IPS-NIHi11 (cell line): ENCODE measurements at regions not wholly inside any gene's neighbourhood (a gene's known extent, or its start where the extent isn't known, plus 50 kb on each side); places are given as distances from the start of the nearest gene placed in this dataset.

Experiments
- DNase-seq: peaks from one replicate; pipeline ENCODE4 v3.0.0; 2012; ENCODE audit warnings: mixed read lengths, low spot score

DNA sequence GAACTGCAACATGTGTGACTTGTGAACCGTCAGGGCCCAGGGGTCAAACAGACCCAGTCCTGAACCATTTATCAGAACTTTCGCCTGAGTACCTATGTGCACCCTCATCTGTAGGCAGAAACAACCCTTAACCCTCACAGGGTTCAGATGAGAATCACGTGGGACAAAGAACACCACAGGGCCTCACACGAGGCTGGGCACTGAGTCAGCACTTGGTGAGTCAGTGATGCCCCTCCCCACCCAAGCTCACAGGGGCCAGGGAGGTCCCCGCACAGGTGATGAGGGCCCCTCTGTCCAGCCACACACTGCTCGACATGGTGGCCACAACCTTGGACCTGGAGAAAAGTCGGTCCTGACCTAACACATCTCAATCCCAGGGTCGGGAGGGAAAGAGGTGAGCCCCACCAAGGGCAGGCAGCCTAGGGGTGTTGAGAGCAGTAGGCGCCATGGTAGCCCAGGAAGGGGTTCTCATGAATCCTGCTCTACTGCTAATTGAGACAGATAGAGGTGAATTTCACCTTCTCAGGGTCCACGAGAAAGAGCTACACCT, 176.4 kb downstream of the SHANK2 start:
- DNase-seq, result no peak

DNA sequence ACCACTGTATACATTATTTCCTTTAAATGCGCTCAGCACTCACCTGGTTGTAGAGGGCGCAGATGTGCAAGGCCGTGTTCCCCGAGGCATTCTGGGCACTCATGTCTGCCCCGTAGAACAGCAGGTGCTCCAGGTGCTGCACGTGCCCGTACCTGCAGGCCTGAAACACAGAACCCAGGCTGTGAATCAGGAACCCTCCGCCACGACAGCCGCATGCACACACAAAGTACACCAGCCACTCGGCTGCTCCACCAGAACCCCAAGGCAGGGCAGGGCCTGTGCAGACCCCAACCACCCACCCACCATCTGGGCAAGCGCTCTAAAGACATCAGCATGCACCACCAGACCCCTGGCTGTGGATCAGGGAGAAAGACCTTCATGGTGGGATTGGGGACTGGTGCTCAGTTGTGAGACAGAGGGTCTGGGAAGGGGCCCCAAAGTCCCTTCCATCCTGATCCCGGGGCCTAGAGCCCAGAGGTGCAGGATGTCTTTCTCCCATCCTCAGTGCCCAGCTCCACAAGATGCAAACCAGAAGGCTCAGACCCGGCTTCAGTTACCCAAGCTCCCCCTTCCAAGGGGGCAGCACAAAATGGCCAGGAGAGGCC, 177.2 kb downstream of the SHANK2 start:
- no peak for DNase-seq

DNA sequence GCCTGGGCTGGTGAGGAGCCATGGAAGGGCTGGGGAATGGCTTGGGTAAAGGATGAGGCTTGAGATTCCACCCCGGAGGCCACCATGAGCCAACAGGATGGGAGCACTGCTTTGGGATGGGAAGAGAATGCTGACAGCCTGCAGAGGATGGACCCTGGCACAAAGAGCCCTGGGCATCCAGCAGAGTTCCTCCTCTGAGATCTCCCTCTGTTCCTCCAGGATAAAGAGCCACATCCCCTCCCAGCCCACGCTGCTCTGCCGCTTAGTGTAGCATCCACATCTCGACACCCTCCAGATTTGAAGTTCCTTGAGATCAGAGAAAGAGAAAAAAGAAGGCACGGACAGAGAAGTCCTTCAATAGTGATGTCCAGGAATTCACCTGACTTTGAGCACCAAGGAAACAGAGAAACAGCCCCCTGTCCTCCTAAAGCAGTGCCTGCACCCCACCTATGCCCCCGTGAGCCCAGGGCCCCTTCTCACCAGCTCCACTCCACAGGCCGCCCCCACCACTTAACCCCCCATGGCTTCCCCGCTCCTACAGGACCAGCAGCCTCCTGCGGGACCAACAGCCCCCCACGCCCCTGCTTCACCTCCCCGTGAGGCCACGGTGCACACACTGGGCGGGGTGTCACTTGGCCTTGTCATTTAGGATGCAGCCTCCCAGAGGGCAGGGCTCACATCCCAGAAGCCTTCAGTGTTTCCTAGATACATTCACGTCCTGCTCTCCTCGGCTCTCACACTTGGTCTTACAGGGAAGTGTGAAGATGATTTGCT, 180.5 kb downstream of the SHANK2 start:
- no peak for DNase-seq

DNA sequence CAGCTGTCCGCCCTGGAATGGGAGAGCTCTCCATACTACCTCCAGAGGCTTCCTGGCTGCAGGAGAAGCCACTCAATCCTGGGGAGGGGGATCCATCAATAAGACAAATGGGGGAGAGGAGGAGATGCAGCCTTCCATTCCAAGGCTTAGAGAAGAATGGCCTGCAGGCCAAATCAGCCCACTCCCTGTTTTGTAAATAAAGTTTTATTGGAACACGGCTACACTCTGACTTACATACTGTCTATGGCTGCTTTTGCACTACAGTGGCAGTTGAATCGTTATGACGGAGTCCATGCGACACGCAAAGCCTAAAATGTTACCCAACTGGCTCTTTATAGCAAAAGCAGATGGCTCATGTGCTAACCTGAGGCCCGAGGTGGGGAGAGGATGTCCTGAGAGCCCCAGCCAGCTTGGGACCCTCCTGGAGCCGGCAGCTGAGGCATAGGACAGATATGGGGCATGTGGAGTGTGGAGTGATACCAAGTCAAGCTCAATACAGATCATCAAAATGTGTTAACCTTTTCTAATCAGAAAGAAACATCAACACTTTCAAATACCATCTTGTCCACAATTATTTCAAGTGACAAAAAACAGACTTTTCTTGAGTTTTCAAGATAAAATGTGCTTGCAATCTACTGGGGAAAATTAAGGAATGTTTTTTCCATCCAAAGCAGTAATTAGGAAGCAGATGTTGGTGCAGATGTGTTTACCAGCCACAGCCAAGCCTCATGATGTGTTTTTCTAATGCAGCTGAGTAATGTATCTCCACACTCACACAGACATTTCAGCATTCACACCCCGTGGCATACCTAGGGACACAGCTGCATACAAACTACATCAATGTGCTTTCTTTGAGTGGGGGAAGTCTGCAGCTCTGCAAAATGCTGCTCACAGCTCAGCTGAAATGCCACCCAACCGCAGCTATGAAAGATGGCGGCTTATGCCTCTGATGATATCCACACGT, 181.6 kb downstream of the SHANK2 start:
- DNase-seq, result no peak

DNA sequence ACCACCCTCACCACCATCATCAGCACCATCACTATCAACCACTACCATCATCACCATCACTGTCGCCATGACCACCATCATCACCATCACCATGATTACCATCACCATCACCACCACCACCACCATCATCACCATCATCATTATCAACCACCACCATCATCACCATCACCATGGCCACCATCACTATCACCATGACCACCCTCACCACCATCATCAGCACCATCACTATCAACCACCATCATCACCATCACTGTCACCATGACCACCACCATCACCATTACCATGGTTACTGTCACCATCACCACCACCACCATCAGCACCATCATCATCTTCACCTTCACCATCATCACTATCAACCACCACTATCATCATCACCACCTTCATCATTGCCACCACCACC, 183.4 kb downstream of the SHANK2 start:
- no peak for DNase-seq

DNA sequence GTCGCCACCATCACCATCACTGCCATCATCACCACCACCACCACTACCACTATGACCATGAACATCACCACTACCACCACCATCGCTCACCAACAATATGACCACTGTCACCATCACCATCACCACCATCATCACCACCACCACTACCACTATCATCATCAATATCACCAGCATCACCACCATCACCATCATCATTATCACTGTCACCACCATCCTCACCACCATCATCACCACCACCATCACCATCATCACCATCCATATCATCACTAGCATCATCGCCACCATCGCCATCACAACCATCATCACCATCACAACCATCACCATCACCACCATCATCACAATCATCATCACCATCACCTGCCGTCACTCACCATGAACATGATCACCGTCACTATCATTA, 184.6 kb downstream of the SHANK2 start:
- DNase-seq, result no peak

DNA sequence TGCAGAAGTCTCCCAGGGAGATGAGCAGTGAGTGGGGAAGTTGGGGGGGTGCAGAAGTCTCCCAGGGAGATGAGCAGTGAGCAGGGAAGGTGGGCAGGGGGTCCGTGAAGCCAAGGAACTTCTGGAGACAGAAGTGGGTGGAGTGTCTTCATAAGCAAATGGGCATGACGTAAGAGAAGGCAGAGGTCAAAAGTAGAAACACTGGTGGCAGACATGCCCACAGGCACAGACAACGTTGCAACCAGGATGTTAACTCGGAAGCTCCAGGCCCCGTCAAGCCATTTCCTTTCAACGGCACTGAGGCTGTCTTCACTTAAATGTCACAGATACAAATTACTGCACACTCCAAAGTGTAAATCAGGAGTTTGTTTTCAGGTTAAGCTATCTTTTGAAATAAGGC, 186.1 kb downstream of the SHANK2 start:
- DNase-seq, result no peak

DNA sequence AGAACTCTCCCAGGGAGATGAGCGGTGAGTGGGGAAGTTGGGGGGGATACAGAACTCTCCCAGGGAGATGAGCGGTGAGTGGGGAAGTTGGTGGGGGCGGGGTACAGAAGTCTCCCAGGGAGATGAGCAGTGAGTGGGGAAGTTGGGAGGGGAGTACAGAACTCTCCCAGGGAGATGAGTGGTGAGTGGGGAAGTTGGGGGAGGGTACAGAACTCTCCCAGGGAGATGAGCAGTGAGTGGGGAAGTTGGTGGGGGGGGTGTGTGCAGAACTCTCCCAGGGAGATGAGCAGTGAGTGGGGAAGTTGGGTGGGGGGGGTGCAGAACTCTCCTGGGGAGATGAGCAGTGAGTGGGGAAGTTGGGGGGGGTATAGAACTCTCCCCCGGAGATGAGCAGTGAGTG, 186.5 kb downstream of the SHANK2 start:
- no peak for DNase-seq

DNA sequence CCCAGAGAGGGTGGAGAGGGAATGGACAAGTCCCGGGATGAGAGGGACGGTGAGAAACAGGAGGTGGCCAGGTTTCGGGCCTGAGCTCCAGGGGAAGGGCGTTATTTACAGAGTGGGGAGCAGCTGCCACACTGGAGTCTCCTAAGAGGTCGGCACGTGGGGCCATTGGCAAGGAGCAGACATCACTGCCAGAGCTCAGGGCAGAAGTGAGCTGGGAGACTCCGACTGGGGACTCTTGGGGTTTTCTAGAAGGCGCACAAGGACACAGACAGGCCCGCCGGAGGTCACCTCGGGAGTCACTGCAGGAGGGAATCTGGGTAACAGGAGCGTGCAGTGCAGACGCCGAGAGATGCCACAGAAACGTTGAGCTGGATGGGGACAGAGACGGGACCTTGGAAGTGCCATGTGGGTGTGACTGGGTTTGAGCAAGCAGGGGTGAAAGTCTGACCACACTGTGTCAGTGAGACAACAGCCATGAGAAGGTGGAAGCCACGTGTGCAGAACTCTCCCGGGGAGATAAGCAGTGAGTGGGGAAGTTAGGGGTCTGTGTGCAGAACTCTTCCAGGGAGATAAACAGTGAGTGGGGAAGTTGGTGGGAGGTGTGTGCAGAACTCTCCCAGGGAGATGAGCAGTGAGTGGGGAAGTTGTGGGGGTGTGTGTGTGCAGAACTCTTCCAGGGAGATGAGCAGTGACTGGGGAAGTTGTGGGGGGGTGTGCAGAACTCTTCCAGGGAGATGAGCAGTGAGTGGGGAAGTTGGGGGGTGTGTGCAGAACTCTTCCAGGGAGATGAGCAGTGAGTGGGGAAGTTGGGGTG, 187.5 kb downstream of the SHANK2 start:
- DNase-seq, result no peak

DNA sequence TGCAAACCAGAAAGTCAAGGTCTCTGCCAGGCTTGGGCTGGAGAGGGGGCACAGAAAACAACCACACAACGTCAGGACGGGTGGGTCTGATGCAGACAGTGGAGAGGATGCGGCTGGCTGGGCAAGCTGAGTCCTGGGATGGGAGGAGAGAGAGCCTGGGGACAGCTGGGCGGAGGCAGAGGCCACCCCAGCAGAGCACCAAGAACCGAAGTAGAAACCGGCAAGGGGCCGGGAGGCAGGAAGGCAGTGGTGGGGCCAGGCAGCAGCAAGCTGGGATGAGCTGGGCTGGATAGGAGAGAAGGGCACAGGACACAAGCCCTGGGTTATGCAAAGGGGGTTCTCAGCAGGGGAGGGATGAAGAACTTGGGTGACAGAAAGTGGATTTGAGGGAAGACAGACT, 188.2 kb downstream of the SHANK2 start:
- no peak for DNase-seq

DNA sequence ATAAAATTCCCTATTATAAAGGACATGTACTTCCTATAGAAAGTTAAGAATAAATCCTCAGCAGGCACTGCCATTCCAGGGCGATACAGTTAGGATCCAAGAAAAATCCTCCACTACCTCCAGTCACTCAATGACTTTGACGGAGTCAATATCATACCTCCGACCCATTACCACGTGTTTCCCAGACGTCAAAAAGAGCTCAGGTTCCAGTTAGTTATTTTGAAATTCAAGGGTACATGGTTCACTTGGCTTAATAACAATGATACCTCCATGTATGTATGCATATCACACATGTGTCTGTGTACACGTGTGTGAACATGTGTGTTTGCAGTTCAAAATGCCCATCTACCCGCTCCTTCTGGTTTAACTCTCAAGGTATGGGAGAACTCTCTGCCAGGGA, 189.2 kb downstream of the SHANK2 start:
- no peak for DNase-seq

DNA sequence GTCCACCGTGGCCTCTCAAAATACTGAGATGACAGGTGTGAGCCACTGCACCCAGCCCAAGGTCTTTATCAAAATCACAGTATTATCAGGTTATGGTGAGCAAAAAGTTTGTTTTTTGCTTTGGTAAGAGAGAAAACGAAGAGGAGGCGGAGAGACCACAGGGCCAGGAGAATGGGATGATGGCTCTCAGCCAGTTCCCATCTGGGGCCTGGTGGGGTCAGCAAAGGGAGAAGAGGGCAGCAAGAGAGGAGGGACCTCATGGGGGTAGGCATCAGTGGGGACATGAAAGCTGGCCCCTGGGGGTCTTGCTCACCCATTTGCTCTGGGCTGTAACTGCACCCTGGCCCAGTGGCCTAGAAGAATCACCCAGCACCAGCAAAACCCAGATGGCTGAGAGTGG, 190.2 kb downstream of the SHANK2 start:
- DNase-seq, result peak; percentile 24

DNA sequence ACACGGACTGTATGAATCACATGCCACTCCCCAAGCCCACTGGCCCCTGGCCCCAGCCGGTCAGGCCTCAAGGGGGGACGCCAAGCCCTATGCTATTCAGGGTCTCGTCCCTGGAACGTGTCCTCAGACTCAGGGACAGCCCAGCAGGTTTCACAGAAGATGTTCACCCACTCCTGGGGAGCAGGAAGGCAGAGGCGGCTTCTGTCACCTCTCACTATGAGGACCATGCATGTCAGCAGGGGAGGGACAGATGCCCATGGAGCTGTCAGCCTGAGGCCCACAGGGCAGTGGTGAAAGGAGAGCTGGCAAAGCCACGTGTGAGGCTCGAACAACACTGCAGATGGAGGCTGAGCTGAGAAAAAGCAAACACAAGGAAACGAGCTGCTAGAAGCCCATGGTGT, 192.0 kb downstream of the SHANK2 start:
- no peak for DNase-seq

DNA sequence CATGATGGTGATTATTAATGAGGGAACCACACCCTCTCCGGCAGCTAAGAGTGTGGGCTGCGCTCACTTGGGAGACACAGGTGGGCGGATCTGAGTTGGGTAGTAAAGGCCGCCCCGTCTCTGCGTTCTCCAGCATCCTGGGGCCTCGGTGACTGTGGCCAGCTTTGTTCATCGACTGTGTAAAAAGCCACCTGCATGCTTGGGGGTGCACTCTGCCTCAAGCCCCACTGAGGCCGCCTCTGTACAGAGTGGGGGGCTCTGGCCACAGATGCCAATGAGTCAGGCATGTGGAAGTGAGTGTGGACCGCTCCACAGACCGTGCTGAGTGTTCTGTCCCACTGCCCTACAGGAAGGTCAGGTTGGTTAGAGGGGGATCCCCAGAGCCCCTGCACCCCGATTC, 192.7 kb downstream of the SHANK2 start:
- DNase-seq, result no peak

DNA sequence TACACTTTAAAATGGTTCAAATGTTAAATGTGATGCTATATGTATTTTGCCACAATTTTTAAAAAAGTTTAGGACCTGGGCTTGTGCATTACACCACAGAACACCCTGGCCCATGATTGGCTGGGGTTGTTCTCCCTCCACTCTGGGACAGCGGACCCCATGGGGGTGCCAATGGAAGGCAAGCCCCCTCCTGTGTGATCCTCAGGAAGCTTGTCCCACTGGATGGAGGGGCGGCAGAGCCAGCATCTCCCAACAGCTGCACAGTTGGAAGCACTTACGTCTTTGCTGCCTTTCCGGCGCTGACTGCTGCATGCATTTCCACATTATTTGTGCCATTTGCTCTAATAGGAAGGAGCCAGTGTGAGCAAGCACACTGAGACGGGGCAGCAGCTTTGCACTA, 196.5 kb downstream of the SHANK2 start:
- no peak for DNase-seq
